Body of pancreas (tissue), 4 donors: ENCODE measurements at regions not wholly inside any gene's neighbourhood (a gene's known extent, or its start where the extent isn't known, plus 50 kb on each side); places are given as distances from the start of the nearest gene placed in this dataset.

Experiments
- CTCF ChIP-seq, 7 experiments: fragments of 450-650 bp in 4 of 7; fragments of 200-600 bp in 3 of 7; sonication (generic) in 3 of 7; IDR thresholded peaks; one replicate each; pipeline ENCODE4 v1.5.1; 2016 to 2019; ENCODE audit warnings: antibody characterized with exemption in 7 of 7
- POLR2A ChIP-seq, 3 donors: fragments of 450-650 bp; IDR thresholded peaks; one replicate each; pipeline ENCODE4 v1.6.1; 2016; ENCODE audit warnings: antibody characterized with exemption in 3 of 3, mild to moderate bottlenecking in 2 of 3

- no peak for TF ChIP-seq CTCF (IDR thresholded peaks at IDR 0.05)
- no peak for TF ChIP-seq POLR2A (IDR thresholded peaks at IDR 0.05)
Observed at GRCh38 chr1:34701326-34702060, 53.4 kb upstream of the GJB5 start.
